Body of pancreas (tissue), 4 donors: ENCODE measurements at regions not wholly inside any gene's neighbourhood (a gene's known extent, or its start where the extent isn't known, plus 50 kb on each side); places are given as distances from the start of the nearest gene placed in this dataset.
"Not testable (repeated sequence)": the region's sequence is repeated elsewhere in the genome, so short reads cannot be mapped to it uniquely, and the experiment has no call there.

ENCODE experiments used
- ATAC-seq: fragments of 150-250 bp; one replicate; pipeline ENCODE4 v1.9.1; 2016
- DNase-seq, 4 donors: peaks; one replicate each; pipeline ENCODE4 v3.0.0-alpha.2; 2019
- H3K27ac ChIP-seq, 4 donors: fragments of 200-600 bp; sonication (generic); 1 replicate in 3 of 4; 2 replicates in 1 of 4; pipeline versions ENCODE4 v1.5.1 to v1.6.1; 2016 to 2019; ENCODE audit warnings: mild to moderate bottlenecking in 1 of 4, mixed read lengths in 1 of 4, moderate library complexity in 1 of 4
- H3K27me3 ChIP-seq, 2 donors: fragments of 200-600 bp; sonication (generic); one replicate each; pipeline ENCODE4 v1.6.0; 2016; ENCODE audit warnings: mild to moderate bottlenecking in 1 of 2
- H3K36me3 ChIP-seq, 2 donors: fragments of 200-600 bp; sonication (generic); replicated peaks in 1 of 2; 2 replicates each; pipeline ENCODE4 v1.5.1; 2016; ENCODE audit warnings: low read depth in 2 of 2; ENCODE audit not compliant: insufficient read depth in 1 of 2
- H3K4me1 ChIP-seq: fragments of 200-600 bp; sonication (generic); one replicate; pipeline ENCODE4 v1.6.0; 2016
- H3K4me3 ChIP-seq, 2 donors: fragments of 200-600 bp; sonication (generic); 1 replicate in 1 of 2; 2 replicates in 1 of 2; pipeline ENCODE4 v1.5.1; 2016 to 2019
- H3K9me3 ChIP-seq, 3 donors: fragments of 200-600 bp; sonication (generic); 1 replicate in 2 of 3; 2 replicates in 1 of 3; pipeline ENCODE4 v1.5.1; 2016
- POLR2A ChIP-seq, 3 donors: fragments of 450-650 bp; IDR thresholded peaks; one replicate each; pipeline ENCODE4 v1.6.1; 2016; ENCODE audit warnings: antibody characterized with exemption in 3 of 3, mild to moderate bottlenecking in 2 of 3
- WGBS, 2 donors: methylation state at CpG; one replicate each; pipeline ENCODE4 v1.1.5; 2017; 5-methylcytosine and 5-hydroxymethylcytosine counted together
- intact Hi-C: fragments of 100-400 bp; cut with DNase I; formaldehyde crosslinking; loops from one replicate; pipeline ENCODE4 v1.15.1; 2023
- TF ChIP-seq, protein P1 (sequence below), 7 experiments: fragments of 450-650 bp in 4 of 7; fragments of 200-600 bp in 3 of 7; sonication (generic) in 3 of 7; IDR thresholded peaks; one replicate each; pipeline ENCODE4 v1.5.1; 2016 to 2019; ENCODE audit warnings: antibody characterized with exemption in 7 of 7

DNA sequence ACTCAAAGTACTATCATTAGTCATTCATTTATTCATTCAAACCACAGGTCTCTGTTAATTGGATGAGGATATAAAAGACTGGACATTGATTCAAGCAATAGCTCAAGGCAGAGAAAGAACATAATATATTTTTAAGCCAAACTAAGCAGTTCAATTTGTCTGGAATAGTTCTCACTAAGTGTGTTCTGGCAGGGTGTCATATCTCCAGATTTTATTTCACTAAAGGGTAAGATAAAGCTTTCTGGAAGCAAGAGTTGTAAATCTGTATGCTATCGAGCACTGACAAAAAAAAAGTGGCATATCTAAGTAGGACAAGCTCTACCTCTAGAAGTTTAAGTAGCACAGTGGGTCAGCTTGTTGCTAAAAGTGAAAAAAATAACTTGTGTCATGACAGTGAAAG lies 375.6 kb downstream of the TUSC1 start:
- WGBS, 2 donors: 18 to 25% methylated on average over 1 of the region's 1 CpG
- ATAC-seq (no peak), DNase-seq (no peak)
- Histone ChIP-seq H3K27me3 (no peaks in the 10 kb centered on the region), H3K27ac (no peak overlapping the region), H3K4me3 (no peak overlapping the region), H3K36me3 (no peaks in the 10 kb centered on the region), H3K4me1 (no peaks in the 10 kb centered on the region), H3K9me3 (no peaks in the 10 kb centered on the region)
- TF ChIP-seq POLR2A (IDR thresholded peaks at IDR 0.05): no peak
- TF ChIP-seq, protein P1, sequence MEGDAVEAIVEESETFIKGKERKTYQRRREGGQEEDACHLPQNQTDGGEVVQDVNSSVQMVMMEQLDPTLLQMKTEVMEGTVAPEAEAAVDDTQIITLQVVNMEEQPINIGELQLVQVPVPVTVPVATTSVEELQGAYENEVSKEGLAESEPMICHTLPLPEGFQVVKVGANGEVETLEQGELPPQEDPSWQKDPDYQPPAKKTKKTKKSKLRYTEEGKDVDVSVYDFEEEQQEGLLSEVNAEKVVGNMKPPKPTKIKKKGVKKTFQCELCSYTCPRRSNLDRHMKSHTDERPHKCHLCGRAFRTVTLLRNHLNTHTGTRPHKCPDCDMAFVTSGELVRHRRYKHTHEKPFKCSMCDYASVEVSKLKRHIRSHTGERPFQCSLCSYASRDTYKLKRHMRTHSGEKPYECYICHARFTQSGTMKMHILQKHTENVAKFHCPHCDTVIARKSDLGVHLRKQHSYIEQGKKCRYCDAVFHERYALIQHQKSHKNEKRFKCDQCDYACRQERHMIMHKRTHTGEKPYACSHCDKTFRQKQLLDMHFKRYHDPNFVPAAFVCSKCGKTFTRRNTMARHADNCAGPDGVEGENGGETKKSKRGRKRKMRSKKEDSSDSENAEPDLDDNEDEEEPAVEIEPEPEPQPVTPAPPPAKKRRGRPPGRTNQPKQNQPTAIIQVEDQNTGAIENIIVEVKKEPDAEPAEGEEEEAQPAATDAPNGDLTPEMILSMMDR (IDR thresholded peaks at IDR 0.05): no peak
- intact Hi-C loops: no loop called here

DNA sequence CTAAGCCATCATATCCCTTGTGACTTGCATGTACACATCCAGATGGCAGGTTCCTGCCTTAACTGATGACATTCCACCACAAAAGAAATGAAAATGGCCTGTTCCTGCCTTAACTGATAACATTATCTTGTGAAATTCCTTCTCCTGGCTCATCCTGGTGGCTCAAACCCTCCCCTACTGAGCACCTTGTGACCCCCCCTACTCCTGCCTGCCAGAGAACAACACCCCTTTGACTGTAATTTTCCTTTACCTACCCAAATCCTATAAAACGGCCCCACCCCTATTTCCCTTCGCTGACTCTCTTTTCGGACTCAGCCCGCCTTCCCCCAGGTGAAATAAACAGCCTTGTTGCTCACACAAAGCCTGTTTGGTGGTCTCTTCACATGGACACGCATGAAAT lies 390.0 kb downstream of the TUSC1 start:
- H3K4me3 ChIP-seq, DNase-seq, H3K36me3 ChIP-seq, H3K27ac ChIP-seq, intact Hi-C loops, H3K9me3 ChIP-seq, H3K27me3 ChIP-seq, H3K4me1 ChIP-seq, ATAC-seq: not testable (repeated sequence)
- 68 to 72% methylated on average over 5 of the region's 5 CpGs for WGBS, 2 donors

DNA sequence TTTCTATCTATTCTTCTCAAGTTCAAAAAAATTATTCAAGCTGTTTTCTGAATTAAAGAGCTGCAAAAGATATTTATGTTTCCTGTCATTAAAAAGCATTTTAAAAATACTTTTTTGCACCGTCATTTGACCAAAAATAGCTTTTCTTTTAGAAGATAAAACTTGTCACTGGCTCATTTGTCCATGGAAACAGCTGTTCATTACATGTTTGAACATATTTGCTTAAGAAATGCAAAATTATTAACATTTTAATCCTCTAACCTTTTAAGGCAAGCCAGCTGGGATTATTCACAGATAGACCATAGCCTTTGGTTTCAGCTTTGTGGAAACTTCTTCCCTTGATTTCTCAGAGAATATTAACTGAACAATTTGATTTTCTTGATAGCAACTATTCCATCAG lies 393.9 kb downstream of the TUSC1 start:
- DNase-seq: no peak
- intact Hi-C loops: no loop called here
- H3K27ac ChIP-seq: no peak overlapping the region
- TF ChIP-seq POLR2A (IDR thresholded peaks at IDR 0.05): no peak
- TF ChIP-seq, protein P1 (IDR thresholded peaks at IDR 0.05): no peak
- no peaks in the 10 kb centered on the region for H3K36me3 ChIP-seq
- ATAC-seq: no peak
- 26 to 33% methylated on average over 1 of the region's 1 CpG for WGBS, 2 donors
- no peak overlapping the region for H3K4me3 ChIP-seq
- H3K27me3 ChIP-seq: no peaks in the 10 kb centered on the region
- H3K9me3 ChIP-seq: no peaks in the 10 kb centered on the region
- no peaks in the 10 kb centered on the region for H3K4me1 ChIP-seq

DNA sequence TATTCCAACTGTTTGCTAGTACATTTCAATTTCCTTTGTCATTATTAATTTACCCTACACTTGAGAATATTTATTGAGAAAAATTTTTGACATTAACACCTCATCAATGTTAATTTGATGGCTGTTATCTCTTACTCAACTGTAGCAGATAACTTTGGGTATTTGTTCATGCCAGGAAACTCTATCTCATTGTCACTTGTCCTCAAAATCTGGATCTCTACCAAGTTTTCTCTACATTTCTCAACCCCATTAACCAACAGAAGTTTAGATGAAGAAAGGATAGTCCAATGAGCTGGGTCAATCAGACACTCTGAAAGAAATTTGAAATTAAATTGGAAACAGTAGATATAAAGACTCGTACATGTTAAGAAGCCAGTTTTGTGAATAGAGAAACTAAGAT lies 395.3 kb downstream of the TUSC1 start:
- no peaks in the 10 kb centered on the region for H3K36me3 ChIP-seq
- H3K9me3 ChIP-seq: no peaks in the 10 kb centered on the region
- no peak for ATAC-seq
- intact Hi-C loops: no loop called here
- no peaks in the 10 kb centered on the region for H3K4me1 ChIP-seq
- DNase-seq: no peak
- no peaks in the 10 kb centered on the region for H3K27me3 ChIP-seq
- WGBS, 2 donors: 59 to 79% methylated on average over 1 of the region's 1 CpG
- H3K27ac ChIP-seq: no peak overlapping the region
- H3K4me3 ChIP-seq: no peak overlapping the region
- TF ChIP-seq, protein P1 (IDR thresholded peaks at IDR 0.05): no peak
- no peak for TF ChIP-seq POLR2A (IDR thresholded peaks at IDR 0.05)

DNA sequence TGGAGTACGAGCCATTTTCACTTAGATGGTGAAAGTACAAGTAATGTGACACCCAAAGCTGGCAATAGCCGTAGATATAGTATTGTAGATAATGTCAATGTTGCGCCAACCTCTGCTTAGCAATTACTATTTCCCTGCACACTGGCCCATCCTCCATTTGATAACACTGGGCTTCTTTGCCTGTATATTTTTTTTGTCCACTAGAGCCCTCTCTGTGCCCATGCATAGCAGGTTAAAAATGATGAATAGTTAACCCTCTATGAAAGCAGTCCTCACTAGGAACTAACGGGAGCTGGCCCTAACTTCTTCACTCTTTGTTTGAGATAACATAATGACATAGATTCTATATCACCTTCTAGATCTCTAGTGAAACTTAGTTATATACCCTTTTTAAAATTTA lies 416.8 kb downstream of the TUSC1 start:
- H3K27ac ChIP-seq: no peak overlapping the region
- H3K36me3 ChIP-seq: no peaks in the 10 kb centered on the region

More for the DNA sequence above, 416.8 kb downstream of the TUSC1 start:
- DNase-seq: no peak
- Histone ChIP-seq H3K9me3 (no peaks in the 10 kb centered on the region), H3K4me1 (no peaks in the 10 kb centered on the region), H3K27me3 (no peaks in the 10 kb centered on the region), H3K4me3 (no peak overlapping the region)
- 53 to 65% methylated on average over 4 of the region's 4 CpGs for WGBS, 2 donors
- no peak for ATAC-seq
- intact Hi-C loops: no loop called here
- TF ChIP-seq, protein P1 (IDR thresholded peaks at IDR 0.05): no peak
- no peak for TF ChIP-seq POLR2A (IDR thresholded peaks at IDR 0.05)
